ENCODE measurements at regions not wholly inside any gene's neighbourhood (a gene's known extent, or its start where the extent isn't known, plus 50 kb on each side); places are given as distances from the start of the nearest gene placed in this dataset.
"Not testable (repeated sequence)": the region's sequence is repeated elsewhere in the genome, so short reads cannot be mapped to it uniquely, and the experiment has no call there.

DNA sequence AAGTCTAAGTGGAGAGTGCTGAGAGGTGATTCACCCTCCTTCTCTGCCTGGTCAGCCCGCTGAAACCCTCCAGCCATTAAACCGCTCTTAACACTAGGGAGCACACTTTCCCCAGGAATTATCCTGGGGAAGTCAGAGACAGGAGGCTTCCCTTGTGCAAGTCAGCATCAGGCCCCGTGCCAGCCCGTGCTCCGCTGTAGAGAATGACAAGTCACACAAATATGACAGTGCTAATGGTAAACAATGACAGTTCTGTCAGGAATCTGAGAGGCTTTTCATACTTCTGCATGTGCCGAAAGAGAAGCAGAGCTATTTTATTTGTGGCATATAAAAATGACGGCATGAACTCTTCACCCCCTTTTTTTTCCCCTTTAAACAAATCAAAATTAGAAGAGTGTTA lies 816.9 kb upstream of the SLC10A2 start:
- DNase-seq: no peak

DNA sequence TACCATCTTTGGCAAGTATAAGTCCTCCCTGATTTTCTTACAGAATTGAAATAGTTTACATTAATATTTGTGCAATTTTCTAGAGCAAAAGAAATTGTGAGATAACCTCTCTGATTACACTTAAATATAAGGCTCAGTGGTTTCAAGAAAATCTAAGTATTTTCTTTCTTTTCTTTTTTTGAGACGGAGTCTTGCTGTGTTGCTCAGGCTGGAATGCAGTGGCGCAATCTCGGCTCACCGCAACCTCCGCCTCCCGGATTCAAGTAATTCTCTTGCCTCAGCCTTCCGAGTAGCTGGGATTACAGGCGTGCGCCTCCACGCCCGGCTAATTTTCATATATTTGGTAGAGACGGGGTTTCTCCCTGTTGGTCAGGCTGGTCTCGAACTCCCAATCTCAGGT lies 813.9 kb upstream of the SLC10A2 start:
- DNase-seq: not testable (repeated sequence)

DNA sequence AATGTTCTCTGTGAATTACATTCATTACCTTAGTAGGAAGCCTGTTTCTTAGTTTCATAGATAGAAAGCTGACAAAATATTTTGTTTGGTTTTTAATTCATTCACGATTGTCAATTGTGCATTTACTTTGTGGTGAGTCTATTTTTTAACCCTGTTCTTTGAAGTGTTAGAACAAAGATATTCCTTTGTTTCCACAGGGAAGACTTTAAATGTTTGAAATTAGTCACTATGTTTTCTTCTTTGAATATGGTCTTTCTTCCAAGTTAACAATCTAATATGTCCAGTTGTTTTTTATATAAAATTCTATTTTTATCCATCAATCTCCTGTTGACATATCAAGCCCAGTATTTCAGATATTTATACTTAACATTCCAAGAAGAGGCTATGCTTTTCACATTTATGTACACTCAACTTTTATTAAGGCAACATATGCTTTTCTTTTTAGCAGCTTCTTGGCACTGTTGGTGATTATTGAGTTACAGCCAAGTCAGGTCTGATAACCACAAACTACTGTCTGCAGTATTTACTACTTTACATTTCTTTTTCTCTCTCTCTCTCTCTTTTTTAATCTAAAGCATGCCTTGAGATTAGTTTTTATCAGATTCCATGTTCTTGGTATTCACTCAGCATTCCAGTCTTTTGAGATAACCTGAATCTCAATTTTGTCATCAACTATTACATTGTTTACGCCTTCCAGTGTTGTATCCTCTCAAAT lies 812.8 kb upstream of the SLC10A2 start:
- no peak for DNase-seq

DNA sequence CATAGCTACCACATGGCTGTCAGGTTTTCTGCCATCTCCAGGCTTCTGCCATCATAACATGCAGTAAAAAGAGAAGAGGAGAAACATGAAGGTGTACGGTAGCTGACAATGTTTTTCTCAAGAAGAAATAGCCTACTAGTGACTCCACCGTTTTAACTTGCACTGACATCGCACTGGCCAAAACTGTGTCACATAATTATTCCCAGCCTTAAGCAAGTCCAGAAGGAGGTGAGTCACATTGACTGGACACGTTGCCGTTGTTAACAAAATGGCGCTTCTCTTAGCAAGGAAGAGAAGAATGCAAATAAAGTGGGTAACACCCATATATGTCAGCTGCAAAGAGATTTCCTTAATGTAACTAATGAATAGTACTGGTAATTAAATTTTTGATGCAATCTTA lies 810.4 kb upstream of the SLC10A2 start:
- no peak for DNase-seq

DNA sequence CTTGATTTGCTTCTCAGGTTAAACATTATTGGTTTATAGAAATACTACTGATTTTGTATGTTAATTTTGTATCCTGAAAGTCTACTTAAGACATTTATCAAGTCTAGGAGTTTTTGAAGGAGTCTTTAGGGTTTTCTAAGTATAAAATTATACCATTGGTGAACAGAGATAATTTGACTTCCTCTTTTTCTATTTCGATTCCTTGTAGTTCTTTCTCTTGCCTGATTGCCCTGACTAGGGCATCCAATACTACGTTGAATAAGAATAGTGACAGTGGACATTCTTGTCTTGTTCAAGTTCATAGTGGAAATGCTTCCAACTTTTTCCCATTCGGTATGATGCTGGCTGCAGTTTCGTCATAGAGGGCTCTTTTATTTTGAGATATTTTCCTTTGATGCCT lies 807.5 kb upstream of the SLC10A2 start:
- no peak for DNase-seq

DNA sequence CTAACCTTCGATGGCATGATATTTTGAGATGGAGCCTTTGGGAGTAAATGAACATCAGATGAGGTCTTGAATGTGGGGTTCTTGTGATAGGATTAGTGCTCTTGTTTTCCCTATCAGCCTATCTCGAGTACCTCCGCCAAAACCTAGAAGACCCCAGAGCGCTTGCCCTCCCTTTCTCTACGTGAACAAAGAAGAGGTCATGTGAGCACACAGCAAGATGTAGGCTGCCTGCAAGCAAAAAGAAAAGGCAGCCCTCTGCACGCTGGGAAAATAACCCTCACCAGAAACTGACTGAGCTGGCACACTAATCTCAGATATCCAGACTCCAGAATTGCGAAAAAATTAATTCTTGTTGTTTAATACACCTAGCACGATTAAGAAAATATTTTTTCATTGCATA lies 799.8 kb upstream of the SLC10A2 start:
- no peak for DNase-seq

DNA sequence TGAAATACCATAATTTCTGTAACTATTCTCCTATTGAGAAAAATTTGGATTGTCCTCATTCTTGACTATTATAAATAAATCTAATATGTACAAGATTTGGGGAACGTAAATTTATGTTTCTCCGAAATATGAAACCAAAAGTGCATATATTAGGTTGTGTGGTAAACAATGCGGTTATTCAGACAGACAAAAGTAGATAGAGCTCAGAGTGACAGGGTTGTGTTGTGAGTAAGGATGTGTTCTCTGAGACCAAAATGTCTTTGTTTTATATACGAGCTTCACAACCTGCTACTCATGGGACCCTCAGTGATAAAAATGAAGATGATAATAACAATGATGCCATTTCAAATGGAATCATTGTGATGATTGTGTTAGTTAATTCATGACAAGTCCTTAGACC lies 796.3 kb upstream of the SLC10A2 start:
- no peak for DNase-seq

DNA sequence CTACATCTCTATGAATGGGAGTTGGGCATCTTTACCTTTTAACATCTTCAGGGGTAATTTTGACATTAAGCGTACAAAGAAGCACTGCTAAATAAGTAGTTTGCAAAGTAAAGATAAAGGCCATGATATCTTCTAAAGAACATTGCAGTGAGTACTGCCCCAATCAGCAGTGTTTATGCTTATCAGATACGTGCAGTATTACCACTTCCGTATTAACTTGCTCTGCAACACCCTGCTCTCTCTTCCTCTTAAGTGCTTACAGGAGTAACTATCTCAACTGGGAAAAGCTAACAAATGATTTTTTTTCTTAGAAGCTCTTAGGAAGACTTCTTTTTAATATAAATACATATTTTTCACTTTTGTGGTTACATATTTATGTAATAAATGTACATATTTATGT lies 793.7 kb upstream of the SLC10A2 start:
- DNase-seq: no peak

DNA sequence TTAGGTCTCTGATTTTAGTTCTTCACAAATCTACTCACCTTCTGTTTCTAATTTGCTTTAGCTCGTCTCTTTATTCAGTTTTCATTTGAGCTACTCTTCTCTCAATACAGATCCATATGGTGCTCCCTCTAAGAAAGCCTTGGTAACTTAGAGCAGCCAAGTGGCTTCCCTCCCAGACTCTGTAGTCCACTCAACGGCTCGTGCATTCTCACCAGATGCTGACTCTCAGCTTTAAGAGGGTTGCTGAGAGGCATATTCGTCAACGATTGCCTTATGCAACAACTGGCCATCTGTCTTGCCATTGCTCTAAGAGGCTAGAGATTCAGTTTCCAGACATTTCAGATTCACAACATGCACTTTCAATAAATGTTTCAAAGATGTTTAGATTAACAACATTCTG lies 785.8 kb upstream of the SLC10A2 start:
- no peak for DNase-seq

DNA sequence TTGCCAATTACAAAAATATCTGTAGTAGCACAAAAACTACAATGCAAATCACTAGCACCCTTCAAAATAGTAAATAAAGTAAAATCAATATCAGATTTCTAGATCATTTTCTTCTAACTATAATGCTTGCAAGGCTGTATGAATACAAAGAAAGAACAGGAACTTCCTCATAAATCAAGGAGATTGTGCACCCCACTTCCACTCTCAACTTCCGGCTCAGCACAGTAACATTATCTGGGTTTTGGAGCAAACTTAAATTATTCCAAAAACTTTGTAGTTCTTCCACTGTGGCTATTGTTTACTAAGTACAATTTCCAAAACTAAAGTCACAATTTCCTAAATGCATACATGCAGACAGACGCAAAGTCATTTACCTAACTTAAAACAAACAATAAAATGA lies 778.3 kb upstream of the SLC10A2 start:
- no peak for DNase-seq

DNA sequence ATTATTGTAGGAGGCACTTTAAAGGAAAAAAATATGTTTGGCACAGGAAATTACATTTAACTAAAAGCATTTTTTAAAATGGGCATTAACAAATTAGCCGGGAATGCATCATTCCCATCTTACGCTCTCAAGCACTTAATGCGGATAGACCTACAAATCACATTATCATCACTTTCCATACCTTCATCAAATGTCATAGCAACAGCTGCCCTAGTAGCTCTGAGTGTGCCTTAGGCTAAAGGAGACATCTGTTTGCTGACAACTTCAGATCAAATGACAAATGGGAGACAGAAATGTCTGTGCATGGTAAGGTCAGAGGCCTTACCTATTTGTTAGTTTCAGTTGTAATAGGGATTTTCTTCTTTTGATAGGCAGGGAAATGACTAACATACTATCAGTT lies 773.2 kb upstream of the SLC10A2 start:
- DNase-seq: no peak

DNA sequence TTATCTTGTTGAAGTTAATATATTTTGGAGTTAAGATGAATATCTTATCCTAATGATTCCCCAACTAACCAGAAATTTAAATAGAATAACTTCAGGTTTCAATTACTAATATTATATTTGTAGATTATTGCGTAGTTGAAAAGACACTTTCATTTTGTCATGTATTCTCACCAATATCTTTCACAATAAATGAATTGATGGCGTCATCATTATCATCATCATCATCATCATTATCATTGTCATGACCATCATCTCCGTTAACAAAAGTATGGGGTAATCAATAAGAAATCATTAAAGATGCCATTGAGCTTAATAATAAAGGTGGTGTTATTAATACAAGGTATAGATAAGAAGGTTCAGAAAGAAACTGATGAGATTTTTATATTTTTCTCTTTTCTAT lies 768.8 kb upstream of the SLC10A2 start:
- DNase-seq: no peak

DNA sequence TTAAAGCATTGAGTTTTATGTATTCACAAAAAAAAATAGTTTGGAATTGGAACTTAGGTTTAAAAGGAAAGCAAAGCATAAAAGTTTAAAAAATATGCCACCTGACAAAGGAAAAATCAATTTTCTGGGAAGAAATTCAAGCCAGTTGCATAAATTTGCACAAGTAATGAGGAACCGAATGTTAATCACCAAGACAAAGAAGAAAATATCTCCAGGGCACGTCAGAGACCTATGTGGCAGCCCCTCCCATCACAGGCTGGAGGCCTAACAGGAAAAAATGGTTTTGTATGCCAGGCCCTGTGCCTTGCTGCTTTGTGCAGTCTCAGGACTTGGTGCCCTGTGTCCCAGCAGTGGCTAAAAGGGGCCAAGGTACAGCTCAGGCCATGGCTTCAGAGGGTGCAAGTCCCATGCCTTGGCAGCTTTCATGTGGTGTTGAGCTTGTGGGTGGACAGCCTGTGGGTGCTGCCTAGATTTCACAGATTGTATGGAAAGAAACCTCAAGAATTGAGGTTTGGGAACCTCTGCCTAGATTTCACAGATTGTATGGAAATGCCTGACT lies 767.2 kb upstream of the SLC10A2 start:
- no peak for DNase-seq

DNA sequence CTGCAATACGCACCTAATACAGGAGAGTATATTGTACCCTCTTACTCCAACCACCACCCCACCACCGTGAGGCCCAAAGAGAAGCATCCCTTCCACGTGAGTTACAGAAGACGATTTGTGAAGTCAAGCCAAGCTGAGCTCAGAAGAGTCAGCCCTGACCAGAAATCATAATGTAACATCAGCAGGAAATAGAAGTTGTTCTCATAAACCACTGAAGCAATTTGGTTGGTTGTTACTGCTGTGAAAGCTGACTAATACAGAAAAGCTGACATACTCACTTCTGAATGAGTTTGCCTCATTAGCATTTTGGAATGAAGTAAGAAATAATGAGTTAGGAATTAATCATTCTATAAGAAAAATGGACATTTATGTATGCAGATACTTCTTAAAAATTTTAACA lies 749.4 kb upstream of the SLC10A2 start:
- no peak for DNase-seq

DNA sequence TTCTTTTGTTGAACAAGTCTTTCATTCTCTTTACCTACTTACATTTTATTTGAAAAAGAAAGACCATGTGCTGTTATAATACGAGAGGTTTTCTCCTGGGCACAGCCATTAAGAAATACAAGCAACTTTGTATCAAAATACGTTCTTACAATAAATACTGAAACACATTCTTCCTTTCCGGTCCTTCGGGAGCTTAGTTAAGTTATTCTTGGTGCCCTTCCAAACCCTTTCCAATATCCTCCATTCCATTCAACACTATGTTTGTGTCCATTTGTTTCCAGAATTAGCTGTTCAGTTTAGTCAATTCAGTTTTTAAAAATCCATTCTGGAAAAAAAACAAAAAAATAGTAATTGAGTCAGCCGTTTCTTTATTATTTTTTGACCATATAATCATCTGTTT lies 746.8 kb upstream of the SLC10A2 start:
- DNase-seq: no peak

DNA sequence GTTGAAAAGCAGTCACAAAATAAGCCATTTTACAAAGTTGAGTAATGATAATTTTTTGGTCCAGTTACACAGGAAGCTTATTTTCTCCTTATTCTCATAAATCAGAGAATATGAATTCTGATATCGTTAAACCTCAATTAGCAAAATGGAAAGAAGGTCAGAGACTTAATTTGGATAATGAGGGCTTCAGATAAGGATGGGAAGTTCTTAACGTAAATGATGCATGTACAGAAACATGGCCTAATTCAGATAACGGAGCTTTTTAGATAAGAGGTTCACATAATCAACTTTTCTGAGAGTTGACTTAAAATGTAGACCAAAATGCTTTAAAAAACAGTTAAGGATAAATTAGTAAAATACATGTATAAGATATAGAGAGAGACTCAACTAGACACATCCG lies 746.3 kb upstream of the SLC10A2 start:
- no peak for DNase-seq

DNA sequence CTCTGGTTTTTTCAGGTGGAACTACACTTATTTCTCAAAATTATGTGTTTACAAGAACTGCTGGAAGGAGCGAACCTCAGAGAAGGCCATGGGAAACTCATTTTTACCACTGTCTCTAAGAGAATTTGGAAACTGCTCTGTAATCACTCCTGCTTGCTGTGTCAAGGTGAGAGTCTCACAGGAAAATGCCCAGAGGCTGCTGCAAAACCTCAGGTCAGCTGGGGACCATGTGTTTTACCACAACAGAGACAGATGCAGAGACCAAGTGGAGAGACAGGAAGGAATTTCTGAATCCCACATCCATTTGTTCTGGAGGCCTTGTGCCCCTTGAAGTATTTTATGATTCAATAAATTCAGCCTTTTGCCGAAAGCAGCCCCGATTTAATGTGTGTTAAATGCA lies 743.8 kb upstream of the SLC10A2 start:
- DNase-seq: no peak

DNA sequence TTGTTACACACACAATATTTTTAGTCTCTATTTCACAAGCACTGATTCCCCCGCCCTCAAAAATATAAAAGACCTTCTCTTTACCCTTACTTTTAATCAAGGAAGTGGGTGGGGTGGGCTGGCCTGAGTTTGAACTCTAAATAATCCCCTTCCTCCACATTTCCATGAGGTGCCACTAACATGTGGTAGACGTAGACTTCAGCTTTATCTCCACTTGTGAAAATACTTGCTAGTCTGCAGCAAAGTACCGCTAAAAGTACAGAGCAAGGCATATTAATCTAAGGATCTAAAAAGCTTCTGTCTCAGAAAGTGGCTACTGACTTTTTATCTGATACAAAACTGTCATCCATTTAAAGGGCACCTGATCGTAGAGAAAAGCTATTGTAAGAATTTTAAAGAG lies 739.6 kb upstream of the SLC10A2 start:
- DNase-seq: no peak

DNA sequence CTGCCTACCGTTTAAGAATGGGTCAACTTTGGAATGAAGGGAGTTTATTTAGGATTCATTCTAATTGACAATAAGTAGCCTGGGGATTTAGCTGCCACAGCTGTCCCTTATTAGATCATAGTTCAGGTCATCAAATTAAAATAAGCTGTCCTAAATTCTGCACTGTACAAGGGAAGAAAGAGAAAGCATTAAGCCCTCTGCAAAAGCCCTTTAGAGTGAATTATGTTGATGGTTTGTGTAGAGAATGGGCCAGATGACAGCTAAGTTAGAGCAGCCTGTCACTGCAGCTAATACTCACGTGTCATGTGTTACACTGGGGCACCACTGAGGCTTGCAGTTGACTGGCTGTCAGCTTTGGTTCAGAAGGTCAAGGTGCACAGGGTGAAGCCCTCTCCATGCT lies 737.1 kb upstream of the SLC10A2 start:
- DNase-seq: no peak

DNA sequence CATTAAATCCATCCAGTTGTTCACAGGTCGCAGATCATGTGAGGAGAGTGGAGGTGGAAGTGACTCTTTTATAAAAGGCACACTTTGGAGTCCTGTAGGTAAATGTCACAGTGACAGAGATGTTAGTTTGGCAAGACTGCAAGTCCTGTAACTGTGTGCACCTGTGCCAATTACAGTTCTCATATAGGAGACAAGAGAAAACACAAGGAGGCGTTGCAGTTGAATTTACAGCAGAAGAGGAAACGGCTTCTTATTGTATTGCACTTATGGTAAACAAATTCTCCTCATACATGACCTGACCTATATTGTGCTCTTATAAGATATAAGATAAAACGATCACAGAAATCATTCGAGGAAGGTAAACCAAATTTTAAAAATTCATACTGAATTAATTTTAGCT lies 732.8 kb upstream of the SLC10A2 start:
- no peak for DNase-seq

DNA sequence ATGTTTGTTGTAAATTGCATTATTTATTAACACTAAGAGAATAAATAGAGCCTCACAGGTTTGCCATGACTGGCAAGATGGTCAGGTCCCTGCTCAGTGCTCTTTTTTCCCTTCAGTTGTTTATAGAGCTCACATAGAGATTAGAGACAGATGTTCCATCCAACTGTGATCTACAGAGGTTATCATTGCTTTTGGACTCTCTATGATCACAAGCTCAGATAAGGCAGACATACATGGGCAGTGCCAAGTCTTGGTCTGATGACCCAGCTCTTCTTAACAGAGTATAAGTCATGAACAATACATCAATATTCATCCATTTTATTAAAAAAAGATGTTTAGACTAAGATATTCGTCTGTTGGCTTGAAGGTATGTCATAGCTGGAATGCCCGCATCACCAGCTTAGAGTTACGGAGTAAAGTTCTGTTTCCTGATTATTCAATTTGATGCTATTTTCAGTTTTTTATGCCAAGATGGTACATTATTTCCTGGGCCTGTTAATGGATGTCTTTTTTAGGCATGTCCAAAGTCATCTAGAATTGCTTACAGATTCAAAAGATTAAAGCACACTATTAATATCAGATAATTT lies 729.8 kb upstream of the SLC10A2 start:
- DNase-seq: no peak

DNA sequence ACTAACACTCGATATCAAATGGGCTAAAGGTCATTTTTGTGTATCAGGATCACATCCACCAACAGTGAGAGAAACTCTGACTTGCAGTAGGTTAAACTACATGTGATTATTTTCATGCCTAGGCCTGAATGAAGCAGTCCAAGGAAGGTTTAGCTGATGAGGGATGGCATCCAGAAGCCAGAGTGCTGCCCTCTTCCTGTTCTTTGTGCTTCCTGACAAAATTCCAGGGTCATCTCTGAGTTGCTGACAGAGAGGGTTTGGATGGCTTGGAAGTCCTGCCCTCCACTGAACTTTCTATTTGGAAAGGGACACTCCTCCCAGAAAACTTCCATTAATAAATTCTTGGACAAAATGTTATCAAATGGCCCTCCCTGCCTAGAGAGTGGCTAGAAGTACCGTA lies 728.3 kb upstream of the SLC10A2 start:
- DNase-seq: no peak

DNA sequence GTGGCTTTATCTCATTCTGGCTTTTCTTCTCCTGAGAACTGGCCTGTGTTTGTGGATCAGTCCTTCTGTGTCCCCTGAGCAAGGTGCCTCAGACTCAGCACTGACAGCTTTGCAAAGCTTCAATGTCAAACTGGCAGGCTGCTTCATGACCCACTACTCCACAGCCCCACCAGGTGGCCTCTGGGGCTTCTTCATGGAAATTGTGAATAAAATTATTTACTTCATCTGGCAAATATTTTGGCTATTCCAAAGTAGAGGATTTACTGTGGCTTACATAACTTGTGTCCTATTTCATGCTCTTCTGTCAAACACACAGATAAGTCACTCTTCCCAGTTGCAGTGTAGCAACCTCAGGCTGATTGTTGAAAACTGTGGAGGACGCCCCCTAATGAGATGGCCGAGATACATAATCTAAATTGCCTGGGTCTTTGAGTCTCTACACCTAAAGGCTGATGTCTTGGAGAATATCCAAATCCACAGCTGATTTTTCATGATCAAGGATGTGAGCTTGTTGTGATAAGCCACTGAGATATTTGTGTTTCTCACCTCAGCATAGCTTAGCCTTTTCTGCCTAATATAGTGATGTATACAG lies 721.9 kb upstream of the SLC10A2 start:
- no peak for DNase-seq

DNA sequence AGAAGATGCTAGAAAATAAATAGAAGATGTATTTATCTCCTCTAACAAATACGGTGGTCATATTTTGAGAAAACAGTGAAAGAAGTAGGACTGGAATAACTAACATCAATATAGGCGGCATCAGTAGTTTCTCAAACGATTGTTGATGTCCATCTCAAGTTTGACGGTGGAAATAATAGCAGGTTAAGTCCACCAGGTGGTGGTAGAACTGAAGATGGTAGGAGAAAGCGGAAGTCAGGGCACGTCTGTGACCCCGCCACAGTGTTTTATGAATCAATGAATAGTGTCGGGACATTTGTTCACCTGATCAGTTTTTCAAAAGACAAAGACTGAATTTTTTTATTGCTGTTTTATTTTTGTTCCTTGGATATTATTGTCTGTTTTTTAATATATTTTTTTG lies 706.4 kb upstream of the SLC10A2 start:
- DNase-seq: no peak

DNA sequence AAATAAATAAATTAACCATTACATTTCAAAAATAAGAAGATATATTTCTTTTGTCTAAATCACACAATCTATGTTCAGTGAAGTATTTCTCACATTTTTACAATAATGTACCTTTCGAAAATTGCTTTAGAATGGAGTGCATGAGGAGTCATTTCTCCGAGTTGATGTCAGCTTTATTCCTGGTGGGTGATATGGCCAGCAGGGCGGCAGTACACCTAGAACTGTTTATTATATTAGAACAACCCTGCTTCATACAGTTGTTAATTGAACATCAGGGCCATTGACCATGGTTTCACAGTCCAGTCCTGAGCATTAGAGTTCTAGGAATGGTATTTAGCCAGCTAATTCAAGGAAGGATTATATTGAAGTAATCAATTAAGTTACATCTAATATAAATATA lies 696.3 kb upstream of the SLC10A2 start:
- no peak for DNase-seq

Data from CD4-positive, alpha-beta T cell treated with Interleukin-1 beta for 1 hour (primary cell).